GM18909 (cell line): ENCODE measurements at regions not wholly inside any gene's neighbourhood (a gene's known extent, or its start where the extent isn't known, plus 50 kb on each side); places are given as distances from the start of the nearest gene placed in this dataset.
"Not testable (repeated sequence)": the region's sequence is repeated elsewhere in the genome, so short reads cannot be mapped to it uniquely, and the experiment has no call there.

Source experiments
- ATAC-seq: cut with Tn5 transposase; IDR thresholded peaks from one replicate; pipeline ENCODE4 v1.9.1; 2021; ENCODE audit warnings: mild to moderate bottlenecking; ENCODE audit not compliant: unreplicated experiment, poor library complexity

- no peak for ATAC-seq
Observed at GRCh38 chr11:86150847-86151173, 81.9 kb upstream of the PICALM start.

GRCh38 chr11:86149792-86150191, 80.9 kb upstream of the PICALM start:
- no peak for ATAC-seq

- ATAC-seq, result no peak
Observed at GRCh38 chr11:86148345-86148747, 79.5 kb upstream of the PICALM start.

- no peak for ATAC-seq
Observed at GRCh38 chr11:86147004-86147403, 78.1 kb upstream of the PICALM start.

GRCh38 chr11:86145439-86146156, 76.7 kb upstream of the PICALM start:
- ATAC-seq, result peak; percentile 53

- ATAC-seq, result peak; percentile 25
Observed at GRCh38 chr11:86144846-86145245, 76.0 kb upstream of the PICALM start.

GRCh38 chr11:86144087-86144486, 75.2 kb upstream of the PICALM start:
- ATAC-seq, result not testable (repeated sequence)

GRCh38 chr11:86143087-86144030, 74.5 kb upstream of the PICALM start:
- ATAC-seq, result peak; percentile 45

- no peak for ATAC-seq
Observed at GRCh38 chr11:86142170-86142569, 73.3 kb upstream of the PICALM start.

- ATAC-seq, result no peak
Observed at GRCh38 chr11:86141727-86142126, 72.8 kb upstream of the PICALM start.

- ATAC-seq, result no peak
Observed at GRCh38 chr11:86140334-86140990, 71.6 kb upstream of the PICALM start.

- ATAC-seq, result peak; percentile 79
Observed at GRCh38 chr11:86138958-86139357, 70.1 kb upstream of the PICALM start.

GRCh38 chr11:86136538-86136937, 67.7 kb upstream of the PICALM start:
- ATAC-seq, result no peak

- no peak for ATAC-seq
Observed at GRCh38 chr11:86135319-86135714, 66.4 kb upstream of the PICALM start.

GRCh38 chr11:86134580-86135318, 65.9 kb upstream of the PICALM start:
- no peak for ATAC-seq

GRCh38 chr11:86132667-86133249, 63.9 kb upstream of the PICALM start:
- no peak for ATAC-seq

- peak; percentile 86 for ATAC-seq
Observed at GRCh38 chr11:86129740-86130540, 61.1 kb upstream of the PICALM start.

- ATAC-seq, result no peak
Observed at GRCh38 chr11:86128914-86129313, 60.0 kb upstream of the PICALM start.

- ATAC-seq, result no peak
Observed at GRCh38 chr11:86126862-86127261, 58.0 kb upstream of the PICALM start.
